ENCODE measurements at regions not wholly inside any gene's neighbourhood (a gene's known extent, or its start where the extent isn't known, plus 50 kb on each side); places are given as distances from the start of the nearest gene placed in this dataset.

DNA sequence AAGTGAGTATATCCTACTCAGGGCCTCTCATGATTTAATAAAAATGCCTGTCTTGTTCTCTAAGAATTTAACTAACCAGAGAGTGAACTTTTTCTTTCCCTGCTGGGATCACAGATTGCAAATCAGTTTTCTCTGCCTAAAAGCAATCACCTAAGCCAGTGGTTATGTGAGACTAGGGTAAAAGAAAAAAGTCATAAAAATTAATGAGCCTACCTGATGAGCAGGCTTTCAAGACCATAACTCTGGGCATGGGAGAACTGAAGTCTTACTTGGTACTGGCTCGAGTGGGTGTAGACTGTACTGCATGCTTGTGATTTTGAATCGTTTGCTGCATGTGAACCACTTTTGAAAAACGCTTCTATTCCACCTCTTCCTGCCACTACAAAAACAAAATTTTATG, 1677.0 kb upstream of the LRRTM1 start:
- Histone ChIP-seq H3K4me3 (ENCODE audit: low read depth in 2 of 2, low read length in 2 of 2) (no peak overlapping the region), H3K27me3 (ENCODE audit: control insufficient read depth, insufficient read depth, low read length) (no peaks in the 10 kb centered on the region), H3K27ac (ENCODE audit: low read length) (no peak overlapping the region), H3K4me1 (ENCODE audit: control insufficient read depth, insufficient read depth, low read length) (no peaks in the 10 kb centered on the region), H3K9me3 (ENCODE audit: control insufficient read depth, insufficient read depth, low read depth, low read length) (no peaks in the 10 kb centered on the region), H3K36me3 (ENCODE audit: control insufficient read depth, insufficient read depth, low read length) (no peaks in the 10 kb centered on the region)
- DNase-seq (ENCODE audit: low read depth, low spot score) (no peak), ATAC-seq (no peak)
- TF ChIP-seq TCF7L2 (IDR thresholded peaks at IDR 0.05; ENCODE audit: low read depth, low read length): no peak
- TF ChIP-seq, protein P1, sequence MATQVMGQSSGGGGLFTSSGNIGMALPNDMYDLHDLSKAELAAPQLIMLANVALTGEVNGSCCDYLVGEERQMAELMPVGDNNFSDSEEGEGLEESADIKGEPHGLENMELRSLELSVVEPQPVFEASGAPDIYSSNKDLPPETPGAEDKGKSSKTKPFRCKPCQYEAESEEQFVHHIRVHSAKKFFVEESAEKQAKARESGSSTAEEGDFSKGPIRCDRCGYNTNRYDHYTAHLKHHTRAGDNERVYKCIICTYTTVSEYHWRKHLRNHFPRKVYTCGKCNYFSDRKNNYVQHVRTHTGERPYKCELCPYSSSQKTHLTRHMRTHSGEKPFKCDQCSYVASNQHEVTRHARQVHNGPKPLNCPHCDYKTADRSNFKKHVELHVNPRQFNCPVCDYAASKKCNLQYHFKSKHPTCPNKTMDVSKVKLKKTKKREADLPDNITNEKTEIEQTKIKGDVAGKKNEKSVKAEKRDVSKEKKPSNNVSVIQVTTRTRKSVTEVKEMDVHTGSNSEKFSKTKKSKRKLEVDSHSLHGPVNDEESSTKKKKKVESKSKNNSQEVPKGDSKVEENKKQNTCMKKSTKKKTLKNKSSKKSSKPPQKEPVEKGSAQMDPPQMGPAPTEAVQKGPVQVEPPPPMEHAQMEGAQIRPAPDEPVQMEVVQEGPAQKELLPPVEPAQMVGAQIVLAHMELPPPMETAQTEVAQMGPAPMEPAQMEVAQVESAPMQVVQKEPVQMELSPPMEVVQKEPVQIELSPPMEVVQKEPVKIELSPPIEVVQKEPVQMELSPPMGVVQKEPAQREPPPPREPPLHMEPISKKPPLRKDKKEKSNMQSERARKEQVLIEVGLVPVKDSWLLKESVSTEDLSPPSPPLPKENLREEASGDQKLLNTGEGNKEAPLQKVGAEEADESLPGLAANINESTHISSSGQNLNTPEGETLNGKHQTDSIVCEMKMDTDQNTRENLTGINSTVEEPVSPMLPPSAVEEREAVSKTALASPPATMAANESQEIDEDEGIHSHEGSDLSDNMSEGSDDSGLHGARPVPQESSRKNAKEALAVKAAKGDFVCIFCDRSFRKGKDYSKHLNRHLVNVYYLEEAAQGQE (IDR thresholded peaks at IDR 0.05; ENCODE audit: insufficient read depth in 1 of 2, low read depth in 2 of 2, low read length in 1 of 2): no peak
- intact Hi-C loops (cut with micrococcal nuclease; ENCODE audit: unreplicated experiment) (no loop called here), in situ Hi-C loops (cut with HindIII; ENCODE audit: low pct_unique_long_range_greater_than_20kb, low sequenced_read_pairs) (no loop called here)
- BruUV-seq (replicated peaks): no TSS peak
- ChIA-PET POLR2A (no interaction called here), CTCF (no interaction called here)

DNA sequence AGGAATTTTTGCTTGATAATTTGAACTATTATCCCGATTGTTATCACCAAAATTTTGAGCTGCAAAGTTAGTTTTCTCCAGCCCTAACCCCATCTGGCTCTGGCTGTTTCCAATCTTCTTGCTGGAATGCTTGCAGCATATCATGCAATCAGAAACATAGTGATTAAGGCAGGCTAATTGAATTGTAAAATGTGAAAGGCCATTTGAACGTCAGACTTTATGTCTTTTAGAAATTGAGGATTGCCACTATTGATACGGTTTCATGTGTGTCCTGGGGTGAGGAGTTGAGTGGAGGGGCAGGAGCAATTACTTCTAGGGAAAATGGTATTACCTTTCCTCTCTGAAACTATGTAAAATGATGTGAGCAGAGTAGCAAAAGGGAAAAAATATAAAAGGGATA, 1674.5 kb upstream of the LRRTM1 start:
- Histone ChIP-seq H3K27ac (ENCODE audit: low read length) (no peak overlapping the region), H3K4me3 (ENCODE audit: low read depth in 2 of 2, low read length in 2 of 2) (no peak overlapping the region), H3K27me3 (ENCODE audit: control insufficient read depth, insufficient read depth, low read length) (no peaks in the 10 kb centered on the region), H3K36me3 (ENCODE audit: control insufficient read depth, insufficient read depth, low read length) (no peaks in the 10 kb centered on the region), H3K4me1 (ENCODE audit: control insufficient read depth, insufficient read depth, low read length) (no peaks in the 10 kb centered on the region), H3K9me3 (ENCODE audit: control insufficient read depth, insufficient read depth, low read depth, low read length) (no peaks in the 10 kb centered on the region)
- ChIA-PET POLR2A (no interaction called here), CTCF (no interaction called here)
- DNase-seq (ENCODE audit: low read depth, low spot score): no peak
- ATAC-seq: no peak
- TF ChIP-seq, protein P1 (IDR thresholded peaks at IDR 0.05; ENCODE audit: insufficient read depth in 1 of 2, low read depth in 2 of 2, low read length in 1 of 2): no peak
- TF ChIP-seq TCF7L2 (IDR thresholded peaks at IDR 0.05; ENCODE audit: low read depth, low read length) (no peak), POLR2AphosphoS5 (IDR thresholded peaks at IDR 0.05; ENCODE audit: low read depth, low read length) (no peak), SIN3A (IDR thresholded peaks at IDR 0.05; ENCODE audit: borderline replicate concordance, insufficient read depth, low read depth, low read length) (no peak)
- TF ChIP-seq, protein P2, sequence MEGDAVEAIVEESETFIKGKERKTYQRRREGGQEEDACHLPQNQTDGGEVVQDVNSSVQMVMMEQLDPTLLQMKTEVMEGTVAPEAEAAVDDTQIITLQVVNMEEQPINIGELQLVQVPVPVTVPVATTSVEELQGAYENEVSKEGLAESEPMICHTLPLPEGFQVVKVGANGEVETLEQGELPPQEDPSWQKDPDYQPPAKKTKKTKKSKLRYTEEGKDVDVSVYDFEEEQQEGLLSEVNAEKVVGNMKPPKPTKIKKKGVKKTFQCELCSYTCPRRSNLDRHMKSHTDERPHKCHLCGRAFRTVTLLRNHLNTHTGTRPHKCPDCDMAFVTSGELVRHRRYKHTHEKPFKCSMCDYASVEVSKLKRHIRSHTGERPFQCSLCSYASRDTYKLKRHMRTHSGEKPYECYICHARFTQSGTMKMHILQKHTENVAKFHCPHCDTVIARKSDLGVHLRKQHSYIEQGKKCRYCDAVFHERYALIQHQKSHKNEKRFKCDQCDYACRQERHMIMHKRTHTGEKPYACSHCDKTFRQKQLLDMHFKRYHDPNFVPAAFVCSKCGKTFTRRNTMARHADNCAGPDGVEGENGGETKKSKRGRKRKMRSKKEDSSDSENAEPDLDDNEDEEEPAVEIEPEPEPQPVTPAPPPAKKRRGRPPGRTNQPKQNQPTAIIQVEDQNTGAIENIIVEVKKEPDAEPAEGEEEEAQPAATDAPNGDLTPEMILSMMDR (IDR thresholded peaks at IDR 0.05): no peak
- in situ Hi-C loops (cut with HindIII; ENCODE audit: low pct_unique_long_range_greater_than_20kb, low sequenced_read_pairs): no loop called here
- BruUV-seq (replicated peaks): no TSS peak
- intact Hi-C loops (cut with micrococcal nuclease; ENCODE audit: unreplicated experiment): no loop called here

Data from Panc1 (cell line).